ENCODE measurements at regions not wholly inside any gene's neighbourhood (a gene's known extent, or its start where the extent isn't known, plus 50 kb on each side); places are given as distances from the start of the nearest gene placed in this dataset.

GRCh38 chr7:47183862-47184590 is 397.9 kb downstream of the TNS3 start:
- CTCF ChIA-PET: no interaction called here
- no TSS peak for BruUV-seq (replicated peaks)

More at GRCh38 chr7:47183862-47184590, 397.9 kb downstream of the TNS3 start:
- ATAC-seq (ENCODE audit: low read depth) (no peak), DNase-seq (no peak)
- Histone ChIP-seq H2AK9ac (replicated peaks; ENCODE audit: low read depth, low read length, poor library complexity) (no peak overlapping the region), H3K4me1 (ENCODE audit: control insufficient read depth, insufficient read depth, low read length) (peaks cover 7% of the 10 kb centered on the region; the same call in 1 of the 2 replicates), H4K20me1 (ENCODE audit: insufficient read depth, low read length) (no peaks in the 10 kb centered on the region), H3K9me3 (ENCODE audit: control insufficient read depth, insufficient read depth, low read length) (no peaks in the 10 kb centered on the region), H2BK120ac (ENCODE audit: low read depth, low read length) (no peak overlapping the region), H3K79me1 (ENCODE audit: low read depth in 1 of 2, low read length in 2 of 2) (no peaks in the 10 kb centered on the region), H3K23ac (ENCODE audit: low read depth, low read length) (no peak overlapping the region), H3K4me3 (ENCODE audit: insufficient read depth, low read depth, low read length) (no peak overlapping the region), H2BK15ac (ENCODE audit: low read depth, low read length) (no peak overlapping the region), H3K18ac (ENCODE audit: low read depth, low read length) (no peak overlapping the region), H3K36me3 (ENCODE audit: control insufficient read depth, insufficient read depth, low read length) (no peaks in the 10 kb centered on the region), H2BK5ac (ENCODE audit: low read depth, low read length, poor library complexity, severe bottlenecking) (no peak overlapping the region), H2AFZ (replicated peaks; ENCODE audit: low read length, poor library complexity) (no peak overlapping the region), H3K56ac (ENCODE audit: extremely low read depth, insufficient read depth, low read length) (no peak overlapping the region), H2AK5ac (ENCODE audit: low read depth, low read length) (no peak overlapping the region), H3K14ac (replicated peaks; ENCODE audit: low read depth, low read length) (no peak overlapping the region), H3K4me2 (ENCODE audit: low read depth, low read length) (no peak overlapping the region), H4K91ac (ENCODE audit: insufficient read depth, low read depth, low read length) (no peak overlapping the region), H4K8ac (ENCODE audit: low read depth in 2 of 2, low read length in 2 of 2) (no peak overlapping the region), H3K9ac (ENCODE audit: low read depth, low read length) (no peak overlapping the region), H3K9me1 (ENCODE audit: insufficient read depth, low read length) (peaks cover 3% of the 10 kb centered on the region; the same call in 1 of the 2 replicates), H3K27ac (ENCODE audit: insufficient read depth, low read length) (no peak overlapping the region), H3K4ac (ENCODE audit: low read depth, low read length) (no peak overlapping the region), H4K5ac (ENCODE audit: low read depth, low read length) (no peak overlapping the region), H2BK20ac (ENCODE audit: low read depth, low read length) (no peak overlapping the region), H3K27me3 (ENCODE audit: control insufficient read depth, insufficient read depth, low read length) (peaks cover 38% of the 10 kb centered on the region)
- in situ Hi-C loops (cut with MboI; ENCODE audit: low sequenced_read_pairs) (loop anchor here (5.0 kb wide), 4 partner anchors 92 to 1292 kb away; no protein-coding TSS in a partner anchor), dilution Hi-C loops (cut with HindIII; ENCODE audit: low sequenced_read_pairs, unreplicated experiment) (no loop called here), intact Hi-C loops (cut with micrococcal nuclease) (loop anchor here (5.0 kb wide), 2 partner anchors 252 to 407 kb away; no protein-coding TSS in a partner anchor)
- 100% methylated on average over 1 of the region's 12 CpGs; no CpG with 5 or more reads in 1 of the 2 experiments for WGBS, 2 experiments (ENCODE audit: extremely low coverage in 2 of 2, insufficient read length in 1 of 2)
- TF ChIP-seq SMC3 (IDR thresholded peaks at IDR 0.05; ENCODE audit: low read depth, low read length) (no peak), POLR2A (IDR thresholded peaks at IDR 0.05; ENCODE audit: low read depth, low read length) (no peak), ELK1 (IDR thresholded peaks at IDR 0.05; ENCODE audit: borderline replicate concordance, low read depth, low read length) (no peak), CTCF (conservative IDR thresholded peaks at IDR 0.05; ENCODE audit: low read depth, low read length) (no peak), BHLHE40 (IDR thresholded peaks at IDR 0.05; ENCODE audit: low read depth, low read length) (no peak), NFE2L2 (IDR thresholded peaks at IDR 0.05; ENCODE audit: low read depth, low read length) (no peak)
- POLR2A ChIA-PET (ENCODE audit: unreplicated experiment): no interaction called here

All from IMR-90 (cell line).